Neural cell (in vitro differentiated cells): ENCODE measurements at regions not wholly inside any gene's neighbourhood (a gene's known extent, or its start where the extent isn't known, plus 50 kb on each side); places are given as distances from the start of the nearest gene placed in this dataset.

ENCODE experiments used
- H2AFZ ChIP-seq: fragments of 200-600, 300-800 bp; sonication (generic), shearing (Covaris generic); 2 replicates; pipeline ENCODE4 v1.6.0; 2014; ENCODE audit warnings: low read depth, mild to moderate bottlenecking, antibody characterized with exemption, low read length, moderate library complexity
- H3F3A ChIP-seq: fragments of 200-600 bp; shearing (Covaris generic); 2 replicates; pipeline ENCODE4 v1.6.1; 2016; ENCODE audit warnings: mild to moderate bottlenecking, moderate library complexity, mixed read lengths, antibody characterized with exemption, low read length; ENCODE audit not compliant: insufficient read depth, poor library complexity, severe bottlenecking
- H3K27ac ChIP-seq: fragments of 200-600, 300-800 bp; sonication (generic), shearing (Covaris generic); 2 replicates; pipeline ENCODE4 v1.5.1; 2014; ENCODE audit warnings: mild to moderate bottlenecking, low read length, moderate library complexity
- H3K27me3 ChIP-seq: fragments of 300-800, 200-600 bp; sonication (generic), shearing (Covaris generic); 2 replicates; pipeline ENCODE4 v1.6.0; 2014; ENCODE audit warnings: mild to moderate bottlenecking, low read depth, low read length, moderate library complexity; ENCODE audit not compliant: insufficient read depth
- H3K36me3 ChIP-seq: fragments of 300-800, 200-600 bp; sonication (generic), shearing (Covaris generic); 2 replicates; pipeline ENCODE4 v1.5.1; 2014; ENCODE audit warnings: mild to moderate bottlenecking, antibody characterized with exemption, low read length, moderate library complexity; ENCODE audit not compliant: insufficient read depth
- H3K4me2 ChIP-seq: fragments of 300-800, 200-600 bp; sonication (generic), shearing (Covaris generic); 2 replicates; pipeline ENCODE4 v1.6.0; 2014; ENCODE audit warnings: mild to moderate bottlenecking, low read length
- H3K4me3 ChIP-seq: fragments of 300-800, 200-600 bp; sonication (generic), shearing (Covaris generic); 2 replicates; pipeline ENCODE4 v1.5.1; 2014; ENCODE audit warnings: mild to moderate bottlenecking, low read length, moderate library complexity
- H3K79me2 ChIP-seq: fragments of 200-600 bp; shearing (Covaris generic); replicated peaks from 2 replicates; pipeline ENCODE4 v1.6.0; 2014; ENCODE audit warnings: mild to moderate bottlenecking, low read length, moderate library complexity; ENCODE audit not compliant: insufficient read depth
- H3K9ac ChIP-seq: fragments of 300-800, 200-600 bp; sonication (generic), shearing (Covaris generic); 2 replicates; pipeline ENCODE4 v1.6.1; 2016; ENCODE audit warnings: mild to moderate bottlenecking, low read length, mixed read lengths
- H3K9me2 ChIP-seq: fragments of 200-600 bp; shearing (Covaris generic); 2 replicates; pipeline ENCODE4 v1.6.1; 2016; ENCODE audit warnings: mild to moderate bottlenecking, low read length, mixed read lengths; ENCODE audit not compliant: insufficient read depth
- H3K9me3 ChIP-seq: fragments of 200-600, 300-800 bp; sonication (generic), shearing (Covaris generic); 2 replicates; pipeline ENCODE4 v1.6.1; 2016; ENCODE audit warnings: mild to moderate bottlenecking, mixed run types, low read length, moderate library complexity, mixed read lengths
- H4K20me1 ChIP-seq: fragments of 200-600 bp; shearing (Covaris generic); 2 replicates; pipeline ENCODE4 v1.6.1; 2016; ENCODE audit warnings: mild to moderate bottlenecking, mixed run types; ENCODE audit not compliant: insufficient read depth
- EP300 ChIP-seq: fragments of 450-650 bp; conservative IDR thresholded peaks from 2 replicates; pipeline ENCODE4 v1.6.1; 2014; ENCODE audit warnings: antibody characterized with exemption, mild to moderate bottlenecking, moderate library complexity; ENCODE audit not compliant: poor library complexity, severe bottlenecking
- EZH2 ChIP-seq: fragments of 200-600, 300-800 bp; shearing (Covaris generic), sonication (generic); IDR thresholded peaks from 2 replicates; pipeline ENCODE4 v1.6.1; 2014; ENCODE audit warnings: antibody characterized with exemption, low read length, borderline replicate concordance, mild to moderate bottlenecking; ENCODE audit not compliant: insufficient read depth, poor library complexity, severe bottlenecking
- MXI1 ChIP-seq: fragments of 450-650 bp; conservative IDR thresholded peaks from 2 replicates; pipeline ENCODE4 v1.6.1; 2014; ENCODE audit warnings: antibody characterized with exemption, mild to moderate bottlenecking; ENCODE audit not compliant: poor library complexity, severe bottlenecking
- POLR2AphosphoS5 ChIP-seq: IDR thresholded peaks from 2 replicates; pipeline ENCODE4 v1.6.1; 2012
- RAD21 ChIP-seq: fragments of 450-650 bp; conservative IDR thresholded peaks from 2 replicates; pipeline ENCODE4 v1.6.1; 2014; ENCODE audit warnings: antibody characterized with exemption, mild to moderate bottlenecking, moderate library complexity
- SMC3 ChIP-seq: fragments of 450-650 bp; conservative IDR thresholded peaks from 2 replicates; pipeline ENCODE4 v1.6.1; 2014; ENCODE audit warnings: antibody characterized with exemption, mild to moderate bottlenecking, moderate library complexity; ENCODE audit not compliant: poor library complexity
- TAF1 ChIP-seq: IDR thresholded peaks from 2 replicates; pipeline ENCODE4 v1.6.1; 2012; ENCODE audit warnings: low read depth
- TF ChIP-seq, protein P1 (sequence below): fragments of 450-650 bp; IDR thresholded peaks from 2 replicates; pipeline ENCODE4 v1.5.1; 2014; ENCODE audit warnings: antibody characterized with exemption, mild to moderate bottlenecking, moderate library complexity; ENCODE audit not compliant: poor library complexity, severe bottlenecking
- TF ChIP-seq, protein P2 (sequence below): IDR thresholded peaks from 2 replicates; pipeline ENCODE4 v1.6.1; 2012; ENCODE audit warnings: borderline replicate concordance

DNA sequence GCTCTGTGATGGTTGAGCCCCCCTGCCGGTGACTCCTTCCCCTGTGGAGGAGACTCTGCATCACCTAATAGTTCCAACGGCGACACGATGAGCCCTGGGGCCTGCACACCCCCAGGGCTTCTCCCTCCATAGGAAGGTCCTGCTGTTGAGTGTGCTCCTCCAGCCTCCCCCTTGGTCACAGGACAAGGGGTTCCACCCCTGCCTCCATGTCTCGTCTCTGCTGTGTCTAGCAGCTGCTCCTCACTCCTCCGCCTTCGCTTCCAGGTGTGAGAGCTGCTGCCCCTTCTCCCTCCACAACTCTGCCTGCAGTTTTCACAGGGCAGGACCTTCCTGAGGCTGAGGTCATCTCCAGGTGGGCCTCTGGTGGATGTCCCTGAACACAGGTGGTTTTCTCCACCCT, 1416.1 kb downstream of the TBC1D22A start:
- H3K27ac ChIP-seq = no peak overlapping the region
- no peaks in the 10 kb centered on the region for H3K9me3 ChIP-seq
- no peaks in the 10 kb centered on the region for H3K9me2 ChIP-seq
- no peaks in the 10 kb centered on the region for H3F3A ChIP-seq
- no peaks in the 10 kb centered on the region for H4K20me1 ChIP-seq
- H3K4me2 ChIP-seq = no peak overlapping the region
- no peaks in the 10 kb centered on the region for H3K79me2 ChIP-seq
- H3K27me3 ChIP-seq = no peaks in the 10 kb centered on the region
- H2AFZ ChIP-seq = no peak overlapping the region
- TF ChIP-seq RAD21 = no peak
- no peak for TF ChIP-seq POLR2AphosphoS5
- TF ChIP-seq, protein P1, sequence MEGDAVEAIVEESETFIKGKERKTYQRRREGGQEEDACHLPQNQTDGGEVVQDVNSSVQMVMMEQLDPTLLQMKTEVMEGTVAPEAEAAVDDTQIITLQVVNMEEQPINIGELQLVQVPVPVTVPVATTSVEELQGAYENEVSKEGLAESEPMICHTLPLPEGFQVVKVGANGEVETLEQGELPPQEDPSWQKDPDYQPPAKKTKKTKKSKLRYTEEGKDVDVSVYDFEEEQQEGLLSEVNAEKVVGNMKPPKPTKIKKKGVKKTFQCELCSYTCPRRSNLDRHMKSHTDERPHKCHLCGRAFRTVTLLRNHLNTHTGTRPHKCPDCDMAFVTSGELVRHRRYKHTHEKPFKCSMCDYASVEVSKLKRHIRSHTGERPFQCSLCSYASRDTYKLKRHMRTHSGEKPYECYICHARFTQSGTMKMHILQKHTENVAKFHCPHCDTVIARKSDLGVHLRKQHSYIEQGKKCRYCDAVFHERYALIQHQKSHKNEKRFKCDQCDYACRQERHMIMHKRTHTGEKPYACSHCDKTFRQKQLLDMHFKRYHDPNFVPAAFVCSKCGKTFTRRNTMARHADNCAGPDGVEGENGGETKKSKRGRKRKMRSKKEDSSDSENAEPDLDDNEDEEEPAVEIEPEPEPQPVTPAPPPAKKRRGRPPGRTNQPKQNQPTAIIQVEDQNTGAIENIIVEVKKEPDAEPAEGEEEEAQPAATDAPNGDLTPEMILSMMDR = no peak
- TF ChIP-seq TAF1 = no peak
- TF ChIP-seq EP300 = no peak
- TF ChIP-seq, protein P2, sequence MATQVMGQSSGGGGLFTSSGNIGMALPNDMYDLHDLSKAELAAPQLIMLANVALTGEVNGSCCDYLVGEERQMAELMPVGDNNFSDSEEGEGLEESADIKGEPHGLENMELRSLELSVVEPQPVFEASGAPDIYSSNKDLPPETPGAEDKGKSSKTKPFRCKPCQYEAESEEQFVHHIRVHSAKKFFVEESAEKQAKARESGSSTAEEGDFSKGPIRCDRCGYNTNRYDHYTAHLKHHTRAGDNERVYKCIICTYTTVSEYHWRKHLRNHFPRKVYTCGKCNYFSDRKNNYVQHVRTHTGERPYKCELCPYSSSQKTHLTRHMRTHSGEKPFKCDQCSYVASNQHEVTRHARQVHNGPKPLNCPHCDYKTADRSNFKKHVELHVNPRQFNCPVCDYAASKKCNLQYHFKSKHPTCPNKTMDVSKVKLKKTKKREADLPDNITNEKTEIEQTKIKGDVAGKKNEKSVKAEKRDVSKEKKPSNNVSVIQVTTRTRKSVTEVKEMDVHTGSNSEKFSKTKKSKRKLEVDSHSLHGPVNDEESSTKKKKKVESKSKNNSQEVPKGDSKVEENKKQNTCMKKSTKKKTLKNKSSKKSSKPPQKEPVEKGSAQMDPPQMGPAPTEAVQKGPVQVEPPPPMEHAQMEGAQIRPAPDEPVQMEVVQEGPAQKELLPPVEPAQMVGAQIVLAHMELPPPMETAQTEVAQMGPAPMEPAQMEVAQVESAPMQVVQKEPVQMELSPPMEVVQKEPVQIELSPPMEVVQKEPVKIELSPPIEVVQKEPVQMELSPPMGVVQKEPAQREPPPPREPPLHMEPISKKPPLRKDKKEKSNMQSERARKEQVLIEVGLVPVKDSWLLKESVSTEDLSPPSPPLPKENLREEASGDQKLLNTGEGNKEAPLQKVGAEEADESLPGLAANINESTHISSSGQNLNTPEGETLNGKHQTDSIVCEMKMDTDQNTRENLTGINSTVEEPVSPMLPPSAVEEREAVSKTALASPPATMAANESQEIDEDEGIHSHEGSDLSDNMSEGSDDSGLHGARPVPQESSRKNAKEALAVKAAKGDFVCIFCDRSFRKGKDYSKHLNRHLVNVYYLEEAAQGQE = no peak
- TF ChIP-seq SMC3 = no peak
- no peak overlapping the region for H3K4me3 ChIP-seq
- no peak overlapping the region for H3K9ac ChIP-seq
- H3K36me3 ChIP-seq = no peaks in the 10 kb centered on the region

DNA sequence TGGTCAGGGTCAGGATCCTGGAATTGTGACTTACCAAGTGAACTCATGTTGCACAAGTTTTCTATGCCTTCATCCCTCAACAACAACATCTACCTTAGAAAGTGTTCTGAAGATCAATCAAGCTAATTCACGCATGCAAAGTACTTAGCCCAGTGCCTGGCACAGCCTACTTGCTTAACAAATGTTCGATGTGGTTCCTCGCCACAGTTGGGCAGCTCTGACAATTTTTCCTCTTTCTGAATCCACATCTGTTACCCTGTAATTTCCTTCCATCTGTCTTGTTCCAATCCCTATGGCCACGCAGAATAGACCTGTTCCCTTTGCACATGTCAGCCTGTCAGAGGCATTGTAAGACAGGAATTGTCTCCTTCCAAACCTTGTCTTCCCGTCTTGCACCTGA, 1415.2 kb downstream of the TBC1D22A start:
- Histone ChIP-seq H3K9me2 (no peaks in the 10 kb centered on the region), H3K27me3 (no peaks in the 10 kb centered on the region), H3K27ac (no peak overlapping the region), H3K36me3 (no peaks in the 10 kb centered on the region), H3K9ac (no peak overlapping the region), H3F3A (no peaks in the 10 kb centered on the region), H3K79me2 (no peaks in the 10 kb centered on the region), H3K9me3 (no peaks in the 10 kb centered on the region), H3K4me2 (no peak overlapping the region), H4K20me1 (no peaks in the 10 kb centered on the region), H2AFZ (no peak overlapping the region), H3K4me3 (no peak overlapping the region)
- TF ChIP-seq MXI1 = no peak
- TF ChIP-seq, protein P1 = no peak
- no peak for TF ChIP-seq TAF1
- no peak for TF ChIP-seq POLR2AphosphoS5
- TF ChIP-seq, protein P2 = no peak
- no peak for TF ChIP-seq RAD21
- TF ChIP-seq EZH2 = no peak
- TF ChIP-seq SMC3 = no peak
- no peak for TF ChIP-seq EP300
